SK-N-SH (cell line): ENCODE measurements at regions not wholly inside any gene's neighbourhood (a gene's known extent, or its start where the extent isn't known, plus 50 kb on each side); places are given as distances from the start of the nearest gene placed in this dataset.
A peak's percentile ranks its signal among the peaks of the same experiment; 100 is the strongest.

Experiments
- CTCF ChIA-PET: fragments of 300-600, 350-600 bp; formaldehyde crosslinking; extraction: SDS; loops from one replicate; lab custom pipeline; 2021; lab: Yijun Ruan, JAX
- POLR2A ChIA-PET: fragments of 350-600 bp; sonication (Branson Sonifier 250); formaldehyde crosslinking; extraction: SDS; loops from one replicate; lab custom pipeline; 2020; ENCODE audit warnings: antibody characterized with exemption, inconsistent platforms; lab: Yijun Ruan, JAX
- DNase-seq: peaks from one replicate; pipeline ENCODE4 v3.0.0; 2012
- H2AFZ ChIP-seq: fragments of 200-600 bp; sonication (generic); 2 replicates; pipeline ENCODE4 v1.8.1; 2016; ENCODE audit warnings: antibody characterized with exemption, mild to moderate bottlenecking, low read depth
- H3F3A ChIP-seq: fragments of 200-600 bp; sonication (generic); replicated peaks from 2 replicates; pipeline ENCODE3; 2016; ENCODE audit warnings: antibody characterized with exemption, mild to moderate bottlenecking; ENCODE audit not compliant: insufficient read depth
- H3K27ac ChIP-seq, 2 experiments: fragments of 200-500 bp in 1 of 2; fragments of 200-600 bp in 1 of 2; sonication (Bioruptor generic) in 1 of 2; sonication (generic), shearing (Covaris generic) in 1 of 2; 2 replicates each; pipeline versions ENCODE4 v1.5.1 to v1.6.1; 2014 to 2016; ENCODE audit warnings: low read depth in 2 of 2, inconsistent platforms in 1 of 2, low read length in 1 of 2, mild to moderate bottlenecking in 1 of 2, mixed read lengths in 1 of 2
- H3K27me3 ChIP-seq: fragments of 200-600 bp; sonication (generic), shearing (Covaris generic); 2 replicates; pipeline ENCODE4 v1.6.1; 2016; ENCODE audit warnings: mixed run types; ENCODE audit not compliant: insufficient read depth
- H3K36me3 ChIP-seq, 2 experiments: fragments of 200-500 bp in 1 of 2; fragments of 200-600 bp in 1 of 2; sonication (Bioruptor generic) in 1 of 2; sonication (generic) in 1 of 2; replicated peaks in 1 of 2; 2 replicates each; pipeline versions ENCODE3 to v1.5.1; 2014 to 2016; ENCODE audit warnings: low read length in 1 of 2, mild to moderate bottlenecking in 1 of 2; ENCODE audit not compliant: insufficient read depth in 2 of 2, control insufficient read depth in 1 of 2
- H3K4me1 ChIP-seq, 2 experiments: fragments of 200-500 bp in 1 of 2; fragments of 200-600 bp in 1 of 2; sonication (Bioruptor generic) in 1 of 2; sonication (generic), shearing (Covaris generic) in 1 of 2; 2 replicates each; pipeline versions ENCODE4 v1.5.1 to v1.6.1; 2014 to 2016; ENCODE audit warnings: low read depth in 1 of 2, low read length in 1 of 2, mixed run types in 1 of 2; ENCODE audit not compliant: insufficient read depth in 2 of 2, control insufficient read depth in 1 of 2
- H3K4me2 ChIP-seq: fragments of 200-600 bp; sonication (generic), shearing (Covaris generic); 2 replicates; pipeline ENCODE4 v1.6.1; 2017; ENCODE audit warnings: mixed run types
- H3K4me3 ChIP-seq, 2 experiments: fragments of 200-500 bp in 1 of 2; fragments of 200-600 bp in 1 of 2; sonication (Bioruptor generic) in 1 of 2; sonication (generic), shearing (Covaris generic) in 1 of 2; 2 replicates each; pipeline versions ENCODE4 v1.5.1 to v1.8.1; 2014 to 2016; ENCODE audit warnings: low read depth in 2 of 2, inconsistent platforms in 1 of 2, low read length in 1 of 2, mild to moderate bottlenecking in 1 of 2, mixed read lengths in 1 of 2, moderate library complexity in 1 of 2
- H3K79me2 ChIP-seq: fragments of 200-600 bp; sonication (generic); 2 replicates; pipeline ENCODE4 v1.8.1; 2017; ENCODE audit warnings: mild to moderate bottlenecking; ENCODE audit not compliant: insufficient read depth
- H3K9ac ChIP-seq: fragments of 200-600 bp; sonication (generic); 2 replicates; pipeline ENCODE4 v1.6.1; 2017; ENCODE audit warnings: mixed run types
- H3K9me2 ChIP-seq: fragments of 200-600 bp; sonication (generic); 2 replicates; pipeline ENCODE4 v1.6.1; 2017; ENCODE audit warnings: mixed run types
- H3K9me3 ChIP-seq: fragments of 200-600 bp; sonication (generic); 2 replicates; pipeline ENCODE4 v1.6.1; 2017; ENCODE audit warnings: mixed run types, mild to moderate bottlenecking, moderate library complexity
- H4K20me1 ChIP-seq: fragments of 200-600 bp; sonication (generic); 2 replicates; pipeline ENCODE4 v1.6.1; 2017; ENCODE audit warnings: mild to moderate bottlenecking, mixed run types; ENCODE audit not compliant: insufficient read depth
- CHD2 ChIP-seq: fragments of 150-350 bp; IDR thresholded peaks from 2 replicates; pipeline ENCODE4 v1.6.1; 2018; ENCODE audit warnings: low read length; ENCODE audit not compliant: partially characterized antibody
- EP300 ChIP-seq, 2 experiments: IDR thresholded peaks; 2 replicates each; pipeline versions ENCODE4 v1.4.0 to v1.6.1; 2012; ENCODE audit warnings: borderline replicate concordance in 1 of 2, low read depth in 1 of 2, low read length in 1 of 2
- GABPA ChIP-seq: IDR thresholded peaks from 2 replicates; pipeline ENCODE4 v1.4.0; 2012; ENCODE audit warnings: low read depth, mild to moderate bottlenecking
- MEF2A ChIP-seq: IDR thresholded peaks from 2 replicates; pipeline ENCODE4 v1.4.0; 2012; ENCODE audit warnings: low read depth, borderline replicate concordance
- NFIC ChIP-seq: IDR thresholded peaks from 2 replicates; pipeline ENCODE4 v1.4.0; 2012; ENCODE audit warnings: borderline replicate concordance
- POLR2AphosphoS5 ChIP-seq: IDR thresholded peaks from 2 replicates; pipeline ENCODE4 v1.6.1; 2012; ENCODE audit warnings: low read depth, low read length
- RCOR1 ChIP-seq: fragments of 150-350 bp; IDR thresholded peaks from 2 replicates; pipeline ENCODE4 v1.6.1; 2017; ENCODE audit warnings: antibody characterized with exemption, low read length
- RFX5 ChIP-seq: IDR thresholded peaks from 2 replicates; pipeline ENCODE4 v1.6.1; 2012; ENCODE audit warnings: mild to moderate bottlenecking, improper control_type of control experiment, low read length
- RXRA ChIP-seq: IDR thresholded peaks from 2 replicates; pipeline ENCODE4 v1.4.0; 2012; ENCODE audit warnings: low read depth, mild to moderate bottlenecking, borderline replicate concordance
- SMC3 ChIP-seq: IDR thresholded peaks from 2 replicates; pipeline ENCODE4 v1.6.1; 2012; ENCODE audit warnings: low read depth, low read length, improper control_type of control experiment
- TAF1 ChIP-seq: IDR thresholded peaks from 2 replicates; pipeline ENCODE4 v1.6.1; 2012; ENCODE audit warnings: low read depth, mild to moderate bottlenecking, low read length, moderate library complexity, borderline replicate concordance
- TEAD4 ChIP-seq: IDR thresholded peaks from 2 replicates; pipeline ENCODE4 v1.4.0; 2012; ENCODE audit warnings: mild to moderate bottlenecking, borderline replicate concordance; ENCODE audit not compliant: insufficient read depth
- WGBS: methylation state at CpG from one replicate; pipeline ENCODE4 v1.1.6; 2017; ENCODE audit warnings: low lambda C conversion rate; 5-methylcytosine and 5-hydroxymethylcytosine counted together
- TF ChIP-seq, protein P1 (sequence below): fragments of 200-600 bp; sonication (generic); IDR thresholded peaks from 2 replicates; pipeline ENCODE4 v1.6.1; 2017; ENCODE audit warnings: antibody characterized with exemption, mild to moderate bottlenecking, moderate library complexity
- TF ChIP-seq, protein P2 (sequence below): IDR thresholded peaks from 2 replicates; pipeline ENCODE4 v1.4.0; 2012; ENCODE audit warnings: low read depth, borderline replicate concordance
- TF ChIP-seq, protein P3 (sequence below): fragments of 150-350 bp; IDR thresholded peaks from 2 replicates; pipeline ENCODE4 v1.6.1; 2016; ENCODE audit warnings: mild to moderate bottlenecking, low read depth, low read length
- TF ChIP-seq, protein P4 (sequence below): fragments of 150-350 bp; IDR thresholded peaks from 2 replicates; pipeline ENCODE4 v1.6.1; 2017; ENCODE audit warnings: antibody characterized with exemption, low read length, low read depth, borderline replicate concordance
- TF ChIP-seq, protein P5 (sequence below): IDR thresholded peaks from 2 replicates; pipeline ENCODE4; 2012

DNA sequence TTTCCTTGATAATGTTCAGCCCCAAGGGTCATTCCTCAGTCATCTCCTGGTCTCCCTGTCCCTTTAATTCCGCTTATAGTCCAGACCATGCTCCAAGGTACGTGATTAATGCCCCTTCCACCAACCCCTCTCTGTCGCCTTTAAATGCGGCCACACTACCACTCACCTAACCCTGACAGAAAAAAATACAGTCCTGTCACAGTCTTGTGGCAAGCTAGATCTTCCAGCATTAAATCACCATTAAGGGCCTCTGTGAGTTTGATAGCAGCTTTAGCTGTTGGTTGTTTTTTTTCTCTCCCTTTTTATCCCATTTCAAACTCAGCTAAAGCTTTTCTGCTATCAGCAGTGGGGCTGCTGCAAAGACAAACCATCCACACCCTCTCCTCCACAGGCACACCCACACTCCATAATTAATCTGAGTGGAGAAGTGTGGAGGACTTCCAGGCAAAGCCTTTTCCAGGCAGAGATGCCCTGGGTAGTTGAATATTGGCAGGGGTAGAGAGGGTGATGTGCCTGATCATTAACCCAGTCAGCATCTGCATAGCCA is 522.7 kb upstream of the CLINT1 start:
- no peaks in the 10 kb centered on the region for H3K9me3 ChIP-seq
- no peaks in the 10 kb centered on the region for H3K27me3 ChIP-seq
- H3F3A ChIP-seq: peaks cover 36% of the 10 kb centered on the region
- H3K36me3 ChIP-seq: no peaks in the 10 kb centered on the region
- 88% methylated on average over 4 of the region's 4 CpGs for WGBS
- H3K9me2 ChIP-seq: no peaks in the 10 kb centered on the region
- no peak for DNase-seq
- no peaks in the 10 kb centered on the region for H3K79me2 ChIP-seq
- peaks cover 0 to 23% of the 10 kb centered on the region in 2 experiments; a peak in 3 of 4 replicates for H3K4me1 ChIP-seq
- POLR2A ChIA-PET: no interaction called here
- CTCF ChIA-PET: no interaction called here
- no peak overlapping the region for H2AFZ ChIP-seq
- H3K4me3 ChIP-seq: no peak overlapping the region
- H4K20me1 ChIP-seq: no peaks in the 10 kb centered on the region
- no peak overlapping the region for H3K4me2 ChIP-seq
- TF ChIP-seq POLR2AphosphoS5 (no peak), CHD2 (no peak), RXRA (no peak)
- TF ChIP-seq, protein P1, sequence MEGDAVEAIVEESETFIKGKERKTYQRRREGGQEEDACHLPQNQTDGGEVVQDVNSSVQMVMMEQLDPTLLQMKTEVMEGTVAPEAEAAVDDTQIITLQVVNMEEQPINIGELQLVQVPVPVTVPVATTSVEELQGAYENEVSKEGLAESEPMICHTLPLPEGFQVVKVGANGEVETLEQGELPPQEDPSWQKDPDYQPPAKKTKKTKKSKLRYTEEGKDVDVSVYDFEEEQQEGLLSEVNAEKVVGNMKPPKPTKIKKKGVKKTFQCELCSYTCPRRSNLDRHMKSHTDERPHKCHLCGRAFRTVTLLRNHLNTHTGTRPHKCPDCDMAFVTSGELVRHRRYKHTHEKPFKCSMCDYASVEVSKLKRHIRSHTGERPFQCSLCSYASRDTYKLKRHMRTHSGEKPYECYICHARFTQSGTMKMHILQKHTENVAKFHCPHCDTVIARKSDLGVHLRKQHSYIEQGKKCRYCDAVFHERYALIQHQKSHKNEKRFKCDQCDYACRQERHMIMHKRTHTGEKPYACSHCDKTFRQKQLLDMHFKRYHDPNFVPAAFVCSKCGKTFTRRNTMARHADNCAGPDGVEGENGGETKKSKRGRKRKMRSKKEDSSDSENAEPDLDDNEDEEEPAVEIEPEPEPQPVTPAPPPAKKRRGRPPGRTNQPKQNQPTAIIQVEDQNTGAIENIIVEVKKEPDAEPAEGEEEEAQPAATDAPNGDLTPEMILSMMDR: no peak
- TF ChIP-seq, protein P2, sequence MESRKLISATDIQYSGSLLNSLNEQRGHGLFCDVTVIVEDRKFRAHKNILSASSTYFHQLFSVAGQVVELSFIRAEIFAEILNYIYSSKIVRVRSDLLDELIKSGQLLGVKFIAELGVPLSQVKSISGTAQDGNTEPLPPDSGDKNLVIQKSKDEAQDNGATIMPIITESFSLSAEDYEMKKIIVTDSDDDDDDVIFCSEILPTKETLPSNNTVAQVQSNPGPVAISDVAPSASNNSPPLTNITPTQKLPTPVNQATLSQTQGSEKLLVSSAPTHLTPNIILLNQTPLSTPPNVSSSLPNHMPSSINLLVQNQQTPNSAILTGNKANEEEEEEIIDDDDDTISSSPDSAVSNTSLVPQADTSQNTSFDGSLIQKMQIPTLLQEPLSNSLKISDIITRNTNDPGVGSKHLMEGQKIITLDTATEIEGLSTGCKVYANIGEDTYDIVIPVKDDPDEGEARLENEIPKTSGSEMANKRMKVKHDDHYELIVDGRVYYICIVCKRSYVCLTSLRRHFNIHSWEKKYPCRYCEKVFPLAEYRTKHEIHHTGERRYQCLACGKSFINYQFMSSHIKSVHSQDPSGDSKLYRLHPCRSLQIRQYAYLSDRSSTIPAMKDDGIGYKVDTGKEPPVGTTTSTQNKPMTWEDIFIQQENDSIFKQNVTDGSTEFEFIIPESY: no peak
- TF ChIP-seq, protein P3, sequence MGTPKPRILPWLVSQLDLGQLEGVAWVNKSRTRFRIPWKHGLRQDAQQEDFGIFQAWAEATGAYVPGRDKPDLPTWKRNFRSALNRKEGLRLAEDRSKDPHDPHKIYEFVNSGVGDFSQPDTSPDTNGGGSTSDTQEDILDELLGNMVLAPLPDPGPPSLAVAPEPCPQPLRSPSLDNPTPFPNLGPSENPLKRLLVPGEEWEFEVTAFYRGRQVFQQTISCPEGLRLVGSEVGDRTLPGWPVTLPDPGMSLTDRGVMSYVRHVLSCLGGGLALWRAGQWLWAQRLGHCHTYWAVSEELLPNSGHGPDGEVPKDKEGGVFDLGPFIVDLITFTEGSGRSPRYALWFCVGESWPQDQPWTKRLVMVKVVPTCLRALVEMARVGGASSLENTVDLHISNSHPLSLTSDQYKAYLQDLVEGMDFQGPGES: no peak
- no peak overlapping the region for H3K9ac ChIP-seq
- peak overlapping the region in 1 of 2 experiments; percentile 93; a peak in 1 of 4 replicates for H3K27ac ChIP-seq

DNA sequence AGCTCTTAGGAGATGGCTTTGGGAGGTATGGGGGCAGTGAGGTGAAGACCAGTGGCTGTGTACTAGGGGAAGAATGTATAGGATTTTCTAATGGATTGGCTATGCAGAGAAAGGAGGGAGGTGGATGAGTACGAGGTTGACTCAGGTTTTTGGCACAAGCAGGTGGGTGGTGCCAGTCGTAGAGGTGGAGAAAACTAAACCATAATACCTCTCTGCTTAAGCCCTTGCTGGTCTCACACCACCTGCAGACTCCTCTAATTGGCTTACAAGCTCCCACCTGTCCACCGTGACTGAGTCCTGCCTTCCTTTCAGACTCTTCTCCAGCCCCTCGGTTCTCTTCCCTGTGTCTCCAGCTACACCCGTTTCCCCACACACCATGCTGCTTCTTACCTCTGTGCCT is 521.7 kb upstream of the CLINT1 start:
- H3K79me2 ChIP-seq: no peaks in the 10 kb centered on the region
- H3K27me3 ChIP-seq: no peaks in the 10 kb centered on the region
- no peak overlapping the region for H3K9ac ChIP-seq
- peaks cover 28% of the 10 kb centered on the region for H3F3A ChIP-seq
- H3K9me2 ChIP-seq: no peaks in the 10 kb centered on the region
- ChIA-PET CTCF (no interaction called here), POLR2A (no interaction called here)
- no peak overlapping the region for H3K4me3 ChIP-seq
- WGBS: 69% methylated on average over 5 of the region's 5 CpGs
- H2AFZ ChIP-seq: no peak overlapping the region
- H3K4me2 ChIP-seq: no peak overlapping the region
- no peaks in the 10 kb centered on the region for H3K36me3 ChIP-seq
- H3K27ac ChIP-seq: no peak overlapping the region
- H4K20me1 ChIP-seq: no peaks in the 10 kb centered on the region
- H3K4me1 ChIP-seq: peaks cover 0 to 22% of the 10 kb centered on the region in 2 experiments; a peak in 3 of 4 replicates
- no peak for DNase-seq
- no peaks in the 10 kb centered on the region for H3K9me3 ChIP-seq
- TF ChIP-seq TAF1 (no peak), RCOR1 (no peak), RXRA (no peak), RFX5 (no peak), GABPA (no peak), TEAD4 (no peak), NFIC (no peak), MEF2A (no peak), SMC3 (no peak), EP300 (IDR thresholded peaks at IDR 0.05; ENCODE audit: borderline replicate concordance in 1 of 2, low read depth in 1 of 2, low read length in 1 of 2) (no peak)
- TF ChIP-seq, protein P1: no peak
- TF ChIP-seq, protein P4, sequence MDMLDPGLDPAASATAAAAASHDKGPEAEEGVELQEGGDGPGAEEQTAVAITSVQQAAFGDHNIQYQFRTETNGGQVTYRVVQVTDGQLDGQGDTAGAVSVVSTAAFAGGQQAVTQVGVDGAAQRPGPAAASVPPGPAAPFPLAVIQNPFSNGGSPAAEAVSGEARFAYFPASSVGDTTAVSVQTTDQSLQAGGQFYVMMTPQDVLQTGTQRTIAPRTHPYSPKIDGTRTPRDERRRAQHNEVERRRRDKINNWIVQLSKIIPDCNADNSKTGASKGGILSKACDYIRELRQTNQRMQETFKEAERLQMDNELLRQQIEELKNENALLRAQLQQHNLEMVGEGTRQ: no peak
- TF ChIP-seq, protein P5, sequence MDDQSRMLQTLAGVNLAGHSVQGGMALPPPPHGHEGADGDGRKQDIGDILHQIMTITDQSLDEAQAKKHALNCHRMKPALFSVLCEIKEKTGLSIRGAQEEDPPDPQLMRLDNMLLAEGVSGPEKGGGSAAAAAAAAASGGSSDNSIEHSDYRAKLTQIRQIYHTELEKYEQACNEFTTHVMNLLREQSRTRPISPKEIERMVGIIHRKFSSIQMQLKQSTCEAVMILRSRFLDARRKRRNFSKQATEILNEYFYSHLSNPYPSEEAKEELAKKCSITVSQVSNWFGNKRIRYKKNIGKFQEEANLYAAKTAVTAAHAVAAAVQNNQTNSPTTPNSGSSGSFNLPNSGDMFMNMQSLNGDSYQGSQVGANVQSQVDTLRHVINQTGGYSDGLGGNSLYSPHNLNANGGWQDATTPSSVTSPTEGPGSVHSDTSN: no peak
